Keratinocyte (primary cell): ENCODE measurements at regions not wholly inside any gene's neighbourhood (a gene's known extent, or its start where the extent isn't known, plus 50 kb on each side); places are given as distances from the start of the nearest gene placed in this dataset.

ENCODE experiments used
- CTCF ChIP-seq, 3 experiments: IDR thresholded peaks in 1 of 3; conservative IDR thresholded peaks in 1 of 3; optimal IDR thresholded peaks in 1 of 3; 2 replicates in 2 of 3; 3 replicates in 1 of 3; pipeline versions ENCODE3 to v1.5.1; 2011; ENCODE audit warnings: low read length in 3 of 3, mild to moderate bottlenecking in 3 of 3, moderate library complexity in 2 of 3, control low read depth in 1 of 3, inconsistent platforms in 1 of 3; ENCODE audit not compliant: insufficient read depth in 2 of 3; ENCODE audit errors: extremely low read depth in 1 of 3
- EZH2 ChIP-seq: IDR thresholded peaks from one replicate; pipeline ENCODE4 v1.6.1; 2012; ENCODE audit warnings: inconsistent platforms, mild to moderate bottlenecking, low read length, moderate library complexity

- TF ChIP-seq CTCF (optimal IDR thresholded peaks at IDR 0.05 in 1 of 3, IDR thresholded peaks at IDR 0.05 in 1 of 3, conservative IDR thresholded peaks at IDR 0.05 in 1 of 3; ENCODE audit: extremely low read depth in 1 of 3, insufficient read depth in 2 of 3, low read length in 3 of 3), result no peak
- TF ChIP-seq EZH2, result no peak
Observed at GRCh38 chr3:96537165-96537564, 277.2 kb upstream of the EPHA6 start.
